ENCODE measurements at regions not wholly inside any gene's neighbourhood (a gene's known extent, or its start where the extent isn't known, plus 50 kb on each side); places are given as distances from the start of the nearest gene placed in this dataset.
A peak's percentile ranks its signal among the peaks of the same experiment; 100 is the strongest.

DNA sequence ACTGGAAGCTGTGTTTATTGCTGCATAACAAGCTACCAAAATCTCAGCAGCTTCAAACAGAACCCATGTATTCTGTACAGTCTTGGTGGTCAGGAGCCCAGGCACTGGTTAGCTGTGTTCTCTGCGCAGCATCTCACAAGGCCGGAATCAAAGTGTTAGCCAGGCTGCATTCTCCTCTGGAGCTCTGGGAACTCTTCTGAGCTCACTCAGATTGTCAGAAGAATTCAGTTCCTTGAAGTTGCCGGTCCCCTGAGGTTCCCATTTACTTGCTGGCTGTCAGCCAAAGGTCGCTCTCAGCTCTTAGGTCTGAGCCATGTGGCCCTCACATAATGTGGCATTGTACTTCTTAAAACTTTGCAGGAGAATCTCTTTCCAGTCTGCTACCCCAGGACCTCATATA is 123.6 kb upstream of the SMIM21 start:
- H3K4me3 ChIP-seq (ENCODE audit: low read depth, low read length): no peak overlapping the region
- TF ChIP-seq, protein P1, sequence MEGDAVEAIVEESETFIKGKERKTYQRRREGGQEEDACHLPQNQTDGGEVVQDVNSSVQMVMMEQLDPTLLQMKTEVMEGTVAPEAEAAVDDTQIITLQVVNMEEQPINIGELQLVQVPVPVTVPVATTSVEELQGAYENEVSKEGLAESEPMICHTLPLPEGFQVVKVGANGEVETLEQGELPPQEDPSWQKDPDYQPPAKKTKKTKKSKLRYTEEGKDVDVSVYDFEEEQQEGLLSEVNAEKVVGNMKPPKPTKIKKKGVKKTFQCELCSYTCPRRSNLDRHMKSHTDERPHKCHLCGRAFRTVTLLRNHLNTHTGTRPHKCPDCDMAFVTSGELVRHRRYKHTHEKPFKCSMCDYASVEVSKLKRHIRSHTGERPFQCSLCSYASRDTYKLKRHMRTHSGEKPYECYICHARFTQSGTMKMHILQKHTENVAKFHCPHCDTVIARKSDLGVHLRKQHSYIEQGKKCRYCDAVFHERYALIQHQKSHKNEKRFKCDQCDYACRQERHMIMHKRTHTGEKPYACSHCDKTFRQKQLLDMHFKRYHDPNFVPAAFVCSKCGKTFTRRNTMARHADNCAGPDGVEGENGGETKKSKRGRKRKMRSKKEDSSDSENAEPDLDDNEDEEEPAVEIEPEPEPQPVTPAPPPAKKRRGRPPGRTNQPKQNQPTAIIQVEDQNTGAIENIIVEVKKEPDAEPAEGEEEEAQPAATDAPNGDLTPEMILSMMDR (IDR thresholded peaks at IDR 0.05; ENCODE audit: low read depth, low read length): no peak
- no peaks in the 10 kb centered on the region for H3K9me3 ChIP-seq
- no peaks in the 10 kb centered on the region for H3K4me1 ChIP-seq
- H3K36me3 ChIP-seq: no peaks in the 10 kb centered on the region
- no peaks in the 10 kb centered on the region for H3K27me3 ChIP-seq
- DNase-seq: no peak

GRCh38 chr18:75548353-75548905 is 120.9 kb upstream of the SMIM21 start:
- H3K4me3 ChIP-seq (ENCODE audit: low read depth, low read length): no peak overlapping the region
- no peaks in the 10 kb centered on the region for H3K27me3 ChIP-seq
- no peaks in the 10 kb centered on the region for H3K9me3 ChIP-seq
- no peaks in the 10 kb centered on the region for H3K36me3 ChIP-seq
- TF ChIP-seq, protein P1 (IDR thresholded peaks at IDR 0.05; ENCODE audit: low read depth, low read length): no peak
- no peaks in the 10 kb centered on the region for H3K4me1 ChIP-seq
- no peak for DNase-seq

DNA sequence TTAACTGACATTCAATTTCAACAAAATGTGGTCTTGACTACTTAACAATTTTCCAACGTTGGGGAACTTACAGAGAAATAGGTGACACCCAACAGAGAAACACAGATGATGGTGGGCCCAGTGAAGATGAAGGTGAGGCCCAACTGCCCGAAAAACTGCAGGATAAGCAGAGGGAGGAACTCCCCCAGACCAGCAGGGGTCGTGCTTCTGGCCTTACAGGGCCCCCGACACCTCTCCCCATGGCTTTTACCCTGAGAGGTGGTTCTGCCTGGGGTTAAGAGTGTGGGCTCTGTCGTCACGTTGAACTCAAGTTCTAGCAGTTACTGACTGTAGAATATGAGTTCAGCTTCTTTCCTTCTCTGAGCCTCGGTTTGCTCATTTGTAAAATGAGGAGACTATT is 119.5 kb upstream of the SMIM21 start:
- no peaks in the 10 kb centered on the region for H3K36me3 ChIP-seq
- H3K4me3 ChIP-seq (ENCODE audit: low read depth, low read length): no peak overlapping the region
- DNase-seq: no peak
- H3K4me1 ChIP-seq: no peaks in the 10 kb centered on the region
- H3K9me3 ChIP-seq: no peaks in the 10 kb centered on the region
- no peaks in the 10 kb centered on the region for H3K27me3 ChIP-seq
- TF ChIP-seq, protein P1 (IDR thresholded peaks at IDR 0.05; ENCODE audit: low read depth, low read length): peak; percentile 21

DNA sequence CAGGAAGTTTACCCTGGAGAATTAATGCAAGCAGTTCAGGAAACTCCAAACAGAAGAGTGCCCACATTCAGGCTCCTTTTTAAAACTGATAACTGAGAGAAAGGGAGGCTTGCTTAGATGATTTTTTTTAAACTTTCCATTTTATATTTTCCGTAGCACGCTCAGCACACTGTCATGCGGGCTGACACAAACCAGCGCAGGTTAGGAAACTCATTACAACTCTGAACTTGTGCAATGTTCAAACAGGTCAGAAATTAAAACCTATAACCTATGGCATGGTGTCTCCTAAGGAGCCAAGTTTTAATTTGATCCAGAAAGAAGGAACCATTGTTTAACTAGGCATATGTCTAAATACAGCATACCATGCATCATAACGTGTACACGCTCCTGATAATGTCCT is 117.7 kb upstream of the SMIM21 start:
- H3K9me3 ChIP-seq: no peaks in the 10 kb centered on the region
- TF ChIP-seq, protein P1 (IDR thresholded peaks at IDR 0.05; ENCODE audit: low read depth, low read length): no peak

DNA sequence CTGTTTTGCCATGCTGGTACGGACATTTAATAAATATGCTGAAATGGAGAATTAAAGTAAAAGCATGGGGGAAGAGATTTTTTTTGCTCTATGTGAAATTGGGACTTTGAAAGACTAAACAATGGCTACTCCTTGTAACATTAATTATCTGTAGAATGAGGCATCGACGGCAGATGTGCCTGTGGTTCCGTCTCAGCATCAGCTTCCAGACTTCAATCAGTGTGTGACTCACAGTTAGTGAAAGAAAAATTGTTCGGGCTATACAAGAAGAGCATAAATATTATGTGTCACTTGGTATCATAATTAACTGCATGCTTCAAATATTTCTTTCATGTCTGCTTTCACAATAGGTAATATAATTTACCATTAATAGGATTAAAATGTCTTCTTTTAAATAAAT is 117.0 kb upstream of the SMIM21 start:
- no peaks in the 10 kb centered on the region for H3K36me3 ChIP-seq
- H3K4me1 ChIP-seq: no peaks in the 10 kb centered on the region
- TF ChIP-seq, protein P1 (IDR thresholded peaks at IDR 0.05; ENCODE audit: low read depth, low read length): no peak
- no peak overlapping the region for H3K4me3 ChIP-seq (ENCODE audit: low read depth, low read length)
- H3K9me3 ChIP-seq: no peaks in the 10 kb centered on the region
- no peaks in the 10 kb centered on the region for H3K27me3 ChIP-seq
- no peak for DNase-seq

More for the DNA sequence above, 117.7 kb upstream of the SMIM21 start:
- H3K4me3 ChIP-seq (ENCODE audit: low read depth, low read length): no peak overlapping the region
- DNase-seq: no peak
- no peaks in the 10 kb centered on the region for H3K4me1 ChIP-seq
- no peaks in the 10 kb centered on the region for H3K27me3 ChIP-seq
- H3K36me3 ChIP-seq: no peaks in the 10 kb centered on the region

GRCh38 chr18:75544051-75544481 is 116.6 kb upstream of the SMIM21 start:
- no peaks in the 10 kb centered on the region for H3K4me1 ChIP-seq
- no peaks in the 10 kb centered on the region for H3K27me3 ChIP-seq
- no peak overlapping the region for H3K4me3 ChIP-seq (ENCODE audit: low read depth, low read length)
- H3K9me3 ChIP-seq: no peaks in the 10 kb centered on the region
- DNase-seq: no peak
- no peaks in the 10 kb centered on the region for H3K36me3 ChIP-seq
- TF ChIP-seq, protein P1 (IDR thresholded peaks at IDR 0.05; ENCODE audit: low read depth, low read length): no peak

Measured in BE2C (cell line).